MM.1S (cell line): ENCODE measurements at regions not wholly inside any gene's neighbourhood (a gene's known extent, or its start where the extent isn't known, plus 50 kb on each side); places are given as distances from the start of the nearest gene placed in this dataset.
A peak's percentile ranks its signal among the peaks of the same experiment; 100 is the strongest.
"Not testable (repeated sequence)": the region's sequence is repeated elsewhere in the genome, so short reads cannot be mapped to it uniquely, and the experiment has no call there.

ENCODE experiments used
- DNase-seq: peaks from one replicate; pipeline ENCODE4 v3.0.0-alpha.2; 2015
- H2AFZ ChIP-seq: fragments of 300-600 bp; sonication (generic); 2 replicates; pipeline ENCODE4 v1.6.0; 2016; ENCODE audit warnings: antibody characterized with exemption, low read length
- H3F3A ChIP-seq: fragments of 300-600 bp; sonication (generic); 2 replicates; pipeline ENCODE4 v1.6.1; 2016; ENCODE audit warnings: mild to moderate bottlenecking, antibody characterized with exemption, low read length, moderate library complexity, mixed read lengths; ENCODE audit not compliant: insufficient read depth
- H3K27ac ChIP-seq: fragments of 300-600 bp; sonication (generic); 2 replicates; pipeline ENCODE4 v1.5.1; 2016; ENCODE audit warnings: mild to moderate bottlenecking, low read length
- H3K27me3 ChIP-seq: fragments of 300-600 bp; sonication (generic); replicated peaks from 2 replicates; pipeline ENCODE4 v1.6.0; 2016; ENCODE audit warnings: low read length; ENCODE audit not compliant: insufficient read depth
- H3K36me3 ChIP-seq: fragments of 300-600 bp; sonication (generic); replicated peaks from 2 replicates; pipeline ENCODE4 v1.6.1; 2016; ENCODE audit warnings: mild to moderate bottlenecking, low read length, mixed read lengths; ENCODE audit not compliant: insufficient read depth
- H3K4me1 ChIP-seq: fragments of 300-600 bp; sonication (generic); 2 replicates; pipeline ENCODE4 v1.6.1; 2016; ENCODE audit warnings: low read length, mixed read lengths
- H3K4me2 ChIP-seq: fragments of 300-600 bp; sonication (generic); 2 replicates; pipeline ENCODE4 v1.6.0; 2016; ENCODE audit warnings: low read depth, low read length
- H3K4me3 ChIP-seq: fragments of 300-600 bp; sonication (generic); 2 replicates; pipeline ENCODE4 v1.5.1; 2016; ENCODE audit warnings: low read length, mixed read lengths
- H3K79me2 ChIP-seq: fragments of 300-600 bp; sonication (generic); 2 replicates; pipeline ENCODE4 v1.6.1; 2016; ENCODE audit warnings: mixed run types, low read length, mixed read lengths
- H3K9ac ChIP-seq: fragments of 300-600 bp; sonication (generic); 2 replicates; pipeline ENCODE4 v1.6.1; 2016; ENCODE audit warnings: low read length, mixed read lengths
- H3K9me2 ChIP-seq: fragments of 300-600 bp; sonication (generic); replicated peaks from 2 replicates; pipeline ENCODE4 v1.6.1; 2016; ENCODE audit warnings: mild to moderate bottlenecking, low read length, mixed read lengths; ENCODE audit not compliant: insufficient read depth
- H3K9me3 ChIP-seq: fragments of 300-600 bp; sonication (generic); replicated peaks from 2 replicates; pipeline ENCODE4 v1.6.1; 2016; ENCODE audit warnings: mild to moderate bottlenecking, low read length, mixed read lengths; ENCODE audit not compliant: insufficient read depth
- H4K20me1 ChIP-seq: fragments of 300-600 bp; sonication (generic); 2 replicates; pipeline ENCODE4 v1.6.1; 2016; ENCODE audit warnings: mild to moderate bottlenecking, low read length, moderate library complexity, mixed read lengths; ENCODE audit not compliant: insufficient read depth
- EZH2 ChIP-seq: fragments of 300-600 bp; sonication (generic); optimal IDR thresholded peaks from 2 replicates; pipeline ENCODE3; 2017; ENCODE audit warnings: low read depth, mild to moderate bottlenecking, antibody characterized with exemption, low read length, mixed read lengths
- EZH2phosphoT487 ChIP-seq: fragments of 300-600 bp; sonication (generic); IDR thresholded peaks from 2 replicates; pipeline ENCODE4 v1.6.1; 2018; ENCODE audit warnings: antibody characterized with exemption, low read length
- TF ChIP-seq, protein P1 (sequence below): fragments of 300-600 bp; sonication (generic); IDR thresholded peaks from 2 replicates; pipeline ENCODE4 v1.5.1; 2016; ENCODE audit warnings: antibody characterized with exemption, low read length, mixed read lengths

GRCh38 chr21:14040386-14040785 is 170.4 kb downstream of the LIPI start:
- Histone ChIP-seq H4K20me1 (no peaks in the 10 kb centered on the region), H2AFZ (no peak overlapping the region), H3K4me2 (no peak overlapping the region), H3K27me3 (no peaks in the 10 kb centered on the region), H3K4me1 (no peaks in the 10 kb centered on the region), H3K9ac (no peak overlapping the region), H3K4me3 (no peak overlapping the region), H3K27ac (no peak overlapping the region), H3K9me3 (no peaks in the 10 kb centered on the region), H3K9me2 (no peaks in the 10 kb centered on the region), H3F3A (no peaks in the 10 kb centered on the region), H3K79me2 (no peaks in the 10 kb centered on the region), H3K36me3 (no peaks in the 10 kb centered on the region)
- no peak for DNase-seq
- TF ChIP-seq, protein P1, sequence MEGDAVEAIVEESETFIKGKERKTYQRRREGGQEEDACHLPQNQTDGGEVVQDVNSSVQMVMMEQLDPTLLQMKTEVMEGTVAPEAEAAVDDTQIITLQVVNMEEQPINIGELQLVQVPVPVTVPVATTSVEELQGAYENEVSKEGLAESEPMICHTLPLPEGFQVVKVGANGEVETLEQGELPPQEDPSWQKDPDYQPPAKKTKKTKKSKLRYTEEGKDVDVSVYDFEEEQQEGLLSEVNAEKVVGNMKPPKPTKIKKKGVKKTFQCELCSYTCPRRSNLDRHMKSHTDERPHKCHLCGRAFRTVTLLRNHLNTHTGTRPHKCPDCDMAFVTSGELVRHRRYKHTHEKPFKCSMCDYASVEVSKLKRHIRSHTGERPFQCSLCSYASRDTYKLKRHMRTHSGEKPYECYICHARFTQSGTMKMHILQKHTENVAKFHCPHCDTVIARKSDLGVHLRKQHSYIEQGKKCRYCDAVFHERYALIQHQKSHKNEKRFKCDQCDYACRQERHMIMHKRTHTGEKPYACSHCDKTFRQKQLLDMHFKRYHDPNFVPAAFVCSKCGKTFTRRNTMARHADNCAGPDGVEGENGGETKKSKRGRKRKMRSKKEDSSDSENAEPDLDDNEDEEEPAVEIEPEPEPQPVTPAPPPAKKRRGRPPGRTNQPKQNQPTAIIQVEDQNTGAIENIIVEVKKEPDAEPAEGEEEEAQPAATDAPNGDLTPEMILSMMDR: no peak
- no peak for TF ChIP-seq EZH2
- TF ChIP-seq EZH2phosphoT487: no peak

GRCh38 chr21:14028619-14029018 is 182.1 kb downstream of the LIPI start:
- H4K20me1 ChIP-seq, H3K79me2 ChIP-seq, H3K27ac ChIP-seq: not testable (repeated sequence)

DNA sequence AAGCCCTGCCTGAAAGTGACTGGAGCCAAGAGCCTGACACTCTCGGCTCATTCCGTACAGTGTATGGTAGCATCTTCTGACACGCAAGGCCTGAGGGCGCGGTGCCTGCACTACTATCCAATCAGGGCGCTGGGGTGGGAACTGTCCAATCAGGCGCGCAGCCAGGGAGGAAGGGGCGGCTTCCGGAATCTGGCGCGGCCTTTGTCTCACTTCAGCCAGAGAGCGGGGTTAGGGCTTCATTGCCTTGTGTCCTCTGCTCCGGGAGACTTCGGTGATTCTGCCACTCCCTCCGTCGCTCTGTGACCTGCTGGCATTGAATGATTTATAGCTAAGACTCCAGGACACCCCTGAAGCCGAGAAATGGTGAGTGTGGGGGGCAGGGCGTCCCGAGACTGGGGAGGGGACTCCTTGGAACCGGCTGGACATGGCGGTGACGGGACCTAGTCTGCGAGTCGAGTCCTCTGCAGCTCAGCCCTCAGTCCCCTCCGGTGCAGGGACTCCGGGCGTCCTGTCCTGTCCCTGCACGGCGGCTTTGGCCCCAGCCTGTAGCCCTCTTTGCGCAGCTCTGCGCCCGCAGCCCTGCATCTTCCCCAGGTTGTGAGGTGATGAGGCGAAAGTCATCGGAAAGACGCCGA is 183.4 kb downstream of the LIPI start:
- not testable (repeated sequence) for H3F3A ChIP-seq, H3K9me3 ChIP-seq, H3K36me3 ChIP-seq, H3K27me3 ChIP-seq, H3K79me2 ChIP-seq, H3K9me2 ChIP-seq, H3K27ac ChIP-seq, H4K20me1 ChIP-seq, H3K4me1 ChIP-seq
- Histone ChIP-seq H2AFZ (peak overlapping the region; percentile 61), H3K4me3 (peak overlapping the region; percentile 61), H3K4me2 (peak overlapping the region; percentile 25; the same call in 1 of the 2 replicates), H3K9ac (peak overlapping the region; percentile 40; the same call in 1 of the 2 replicates)
- DNase-seq: peak; percentile 91

More at GRCh38 chr21:14028619-14029018, 182.1 kb downstream of the LIPI start:
- DNase-seq, H3K4me1 ChIP-seq, H3K4me3 ChIP-seq, H3K27me3 ChIP-seq, H3K9ac ChIP-seq, H3K36me3 ChIP-seq, H3K9me3 ChIP-seq, H2AFZ ChIP-seq, H3F3A ChIP-seq, H3K9me2 ChIP-seq, H3K4me2 ChIP-seq: not testable (repeated sequence)

GRCh38 chr21:14020108-14020507 is 190.6 kb downstream of the LIPI start:
- not testable (repeated sequence) for H2AFZ ChIP-seq, H3K9me2 ChIP-seq, H3K4me1 ChIP-seq, H3K4me2 ChIP-seq, H3K79me2 ChIP-seq, H3K27ac ChIP-seq, H3K9me3 ChIP-seq, H3K4me3 ChIP-seq, DNase-seq, H3K27me3 ChIP-seq, H4K20me1 ChIP-seq, H3K9ac ChIP-seq, H3K36me3 ChIP-seq, H3F3A ChIP-seq

GRCh38 chr21:14015841-14016240 is 194.9 kb downstream of the LIPI start:
- not testable (repeated sequence) for H3K9me3 ChIP-seq, H3K4me3 ChIP-seq, DNase-seq, H3K9ac ChIP-seq, H3K27ac ChIP-seq, H3F3A ChIP-seq, H3K4me2 ChIP-seq, H3K9me2 ChIP-seq, H3K4me1 ChIP-seq, H2AFZ ChIP-seq, H4K20me1 ChIP-seq, H3K79me2 ChIP-seq, H3K27me3 ChIP-seq, H3K36me3 ChIP-seq

DNA sequence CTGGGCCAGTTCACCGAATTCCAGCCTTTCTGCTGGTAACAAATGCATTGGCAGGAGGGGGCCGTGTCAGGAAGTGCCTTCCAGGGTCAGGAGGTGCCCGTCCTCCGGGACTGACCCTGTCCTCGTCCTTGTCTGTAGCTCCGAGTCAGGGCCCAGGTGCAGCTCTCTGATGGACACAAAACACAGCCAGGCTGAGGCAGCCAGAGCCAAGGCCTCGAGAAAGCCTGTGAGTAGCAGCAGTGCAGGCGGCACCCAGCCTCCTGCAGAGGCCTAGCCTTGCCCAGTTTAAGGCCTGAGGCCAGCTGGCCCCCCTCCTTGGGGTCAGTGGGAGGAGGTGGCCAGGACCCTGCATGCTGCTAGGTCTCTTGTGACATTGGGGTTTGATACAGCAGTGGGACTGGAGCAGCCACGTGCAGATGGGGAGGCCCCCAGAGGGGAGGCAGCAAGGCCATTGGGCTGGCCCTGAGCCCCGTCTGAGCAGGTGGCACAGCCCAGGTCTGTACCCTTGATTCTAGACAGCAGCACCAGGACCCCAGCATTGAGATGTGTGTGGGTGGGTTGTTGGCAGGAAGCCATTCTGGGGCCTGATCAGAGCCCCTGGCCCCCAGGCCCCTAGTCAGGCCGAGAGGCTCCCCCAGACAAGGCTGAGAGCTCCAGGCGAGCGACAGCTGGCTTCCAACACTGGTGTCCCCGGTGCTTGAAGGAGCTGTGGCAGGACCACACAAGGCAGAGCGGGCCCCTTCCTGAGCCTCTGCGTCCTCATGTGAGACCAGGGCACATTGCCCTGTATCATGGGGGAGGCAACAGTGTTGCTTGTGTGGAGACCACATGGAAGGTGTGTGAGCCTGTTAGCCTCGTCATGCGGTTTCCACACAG is 196.9 kb downstream of the LIPI start:
- not testable (repeated sequence) for H3K4me3 ChIP-seq, H3K9ac ChIP-seq, H3K27me3 ChIP-seq, DNase-seq, H3K9me3 ChIP-seq, H4K20me1 ChIP-seq, H3K9me2 ChIP-seq, H3K27ac ChIP-seq, H3K36me3 ChIP-seq, H3K4me2 ChIP-seq, H3F3A ChIP-seq, H3K79me2 ChIP-seq, H2AFZ ChIP-seq, H3K4me1 ChIP-seq
